ENCODE measurements at regions not wholly inside any gene's neighbourhood (a gene's known extent, or its start where the extent isn't known, plus 50 kb on each side); places are given as distances from the start of the nearest gene placed in this dataset.

- TF ChIP-seq POLR2A (IDR thresholded peaks at IDR 0.05; ENCODE audit: low read depth, low read length) (no peak), RAD21 (IDR thresholded peaks at IDR 0.05; ENCODE audit: insufficient read depth, low read depth, low read length) (no peak)
Observed at GRCh38 chrX:1111601-1112300, 100.7 kb downstream of the CRLF2 start.
